ENCODE measurements at regions not wholly inside any gene's neighbourhood (a gene's known extent, or its start where the extent isn't known, plus 50 kb on each side); places are given as distances from the start of the nearest gene placed in this dataset.

GRCh38 chrX:112147206-112147605 lies 64.6 kb upstream of the TRPC5 start:
- peak; percentile 45 for ATAC-seq
- DNase-seq = no peak
- Histone ChIP-seq H3K27me3 (no peaks in the 10 kb centered on the region), H3K4me1 (no peaks in the 10 kb centered on the region), H3K27ac (no peak overlapping the region), H3K4me3 (no peak overlapping the region), H3K36me3 (no peaks in the 10 kb centered on the region), H3K9me3 (no peaks in the 10 kb centered on the region)
- intact Hi-C loops (cut with DNase I) = no loop called here
- peak; percentile 30 for TF ChIP-seq CTCF (IDR thresholded peaks at IDR 0.05)

GRCh38 chrX:112137276-112137675 lies 54.7 kb upstream of the TRPC5 start:
- ATAC-seq (no peak), DNase-seq (no peak)
- no peaks in the 10 kb centered on the region for H3K4me1 ChIP-seq
- no peaks in the 10 kb centered on the region for H3K9me3 ChIP-seq
- no peak for TF ChIP-seq CTCF (IDR thresholded peaks at IDR 0.05)
- H3K27me3 ChIP-seq = no peaks in the 10 kb centered on the region
- intact Hi-C loops (cut with DNase I) = no loop called here
- H3K27ac ChIP-seq = no peak overlapping the region
- H3K4me3 ChIP-seq = no peak overlapping the region
- no peaks in the 10 kb centered on the region for H3K36me3 ChIP-seq

Data from upper lobe of right lung (tissue), 1 donor.